Glomerular visceral epithelial cell (primary cell): ENCODE measurements at regions not wholly inside any gene's neighbourhood (a gene's known extent, or its start where the extent isn't known, plus 50 kb on each side); places are given as distances from the start of the nearest gene placed in this dataset.

Experiments
- DNase-seq: peaks from one replicate; pipeline ENCODE4 v3.0.0-alpha.2; 2016; ENCODE audit errors: extremely low spot score

DNA sequence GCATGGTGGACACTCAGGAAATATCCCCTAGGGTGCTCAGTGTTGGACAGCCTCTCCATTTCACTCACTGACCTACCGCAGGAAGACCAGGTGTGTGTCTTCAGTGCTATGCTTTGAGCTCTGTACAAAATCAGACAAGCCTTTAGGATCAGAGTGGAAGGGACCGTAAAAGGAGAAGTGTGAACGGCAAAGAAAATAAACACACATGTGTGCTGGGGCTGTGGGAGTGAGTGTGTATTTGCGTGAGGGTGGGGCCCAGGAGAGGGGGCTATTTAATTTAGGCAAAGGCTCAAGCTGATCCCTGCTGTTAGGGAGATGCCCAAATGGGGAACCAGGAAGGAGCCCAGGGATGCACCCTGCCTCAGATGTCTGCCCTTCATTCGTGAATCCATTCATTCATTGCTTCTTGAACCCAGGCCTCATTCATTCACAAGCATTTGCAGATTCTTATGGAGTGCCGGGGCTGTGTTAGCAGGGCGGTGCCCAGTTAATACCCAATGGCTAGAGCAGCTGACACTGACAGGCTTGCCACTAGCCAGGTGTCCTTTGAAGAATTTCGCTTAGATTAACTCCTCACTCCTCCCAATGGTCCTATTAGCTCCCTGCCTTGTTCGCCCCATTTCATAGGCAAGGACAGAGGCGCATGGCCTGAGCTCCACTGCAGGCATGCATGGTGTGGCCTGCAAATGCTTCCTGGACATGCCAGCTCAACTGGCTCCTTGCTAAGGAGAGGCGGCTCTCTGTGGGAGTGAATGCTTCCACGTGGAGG, 296.7 kb upstream of the FOXF1 start:
- DNase-seq, result no peak

DNA sequence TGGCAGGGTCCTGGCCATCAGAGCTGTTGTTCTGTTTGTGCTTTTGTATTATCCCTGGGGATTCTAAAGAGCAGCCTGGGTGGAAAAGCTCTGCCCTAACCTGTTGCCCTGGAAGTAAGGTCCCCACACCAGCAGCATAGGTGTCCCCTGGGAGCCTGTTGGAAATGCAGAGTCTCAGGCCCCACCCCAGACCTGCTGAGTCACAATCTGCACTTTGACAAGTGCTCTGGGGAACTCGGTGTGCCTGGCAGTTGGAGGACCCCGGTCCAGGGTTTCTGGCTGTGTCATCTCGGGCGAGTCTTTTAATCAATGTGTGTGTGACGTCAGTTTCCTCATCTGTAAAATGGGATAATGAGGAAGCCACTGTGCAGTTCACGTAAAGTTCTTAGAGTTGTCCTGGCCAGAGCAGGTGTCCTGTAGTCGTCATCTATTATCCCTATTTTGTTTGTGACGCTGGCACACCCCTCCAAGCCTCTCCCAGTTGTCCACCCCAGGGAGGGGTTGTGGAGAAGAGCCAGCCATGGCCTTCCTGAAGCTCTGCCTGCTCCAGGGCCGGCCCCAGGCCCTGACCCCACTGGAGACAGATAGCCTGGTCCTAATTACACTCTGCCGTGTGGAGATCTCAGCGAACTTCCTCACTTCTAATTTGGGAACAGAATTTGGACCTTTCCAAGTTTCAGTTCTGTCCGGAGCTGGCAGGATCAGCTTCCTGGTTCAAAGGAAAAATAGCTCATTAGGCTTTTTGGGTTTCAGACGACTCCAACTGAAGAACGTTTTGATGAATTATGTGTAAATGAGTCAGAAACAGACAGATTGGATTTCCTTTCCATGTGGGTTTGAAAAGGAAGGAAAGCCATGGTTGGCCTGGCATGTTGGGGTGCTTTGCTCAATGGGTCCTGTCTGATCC, 295.7 kb upstream of the FOXF1 start:
- no peak for DNase-seq

DNA sequence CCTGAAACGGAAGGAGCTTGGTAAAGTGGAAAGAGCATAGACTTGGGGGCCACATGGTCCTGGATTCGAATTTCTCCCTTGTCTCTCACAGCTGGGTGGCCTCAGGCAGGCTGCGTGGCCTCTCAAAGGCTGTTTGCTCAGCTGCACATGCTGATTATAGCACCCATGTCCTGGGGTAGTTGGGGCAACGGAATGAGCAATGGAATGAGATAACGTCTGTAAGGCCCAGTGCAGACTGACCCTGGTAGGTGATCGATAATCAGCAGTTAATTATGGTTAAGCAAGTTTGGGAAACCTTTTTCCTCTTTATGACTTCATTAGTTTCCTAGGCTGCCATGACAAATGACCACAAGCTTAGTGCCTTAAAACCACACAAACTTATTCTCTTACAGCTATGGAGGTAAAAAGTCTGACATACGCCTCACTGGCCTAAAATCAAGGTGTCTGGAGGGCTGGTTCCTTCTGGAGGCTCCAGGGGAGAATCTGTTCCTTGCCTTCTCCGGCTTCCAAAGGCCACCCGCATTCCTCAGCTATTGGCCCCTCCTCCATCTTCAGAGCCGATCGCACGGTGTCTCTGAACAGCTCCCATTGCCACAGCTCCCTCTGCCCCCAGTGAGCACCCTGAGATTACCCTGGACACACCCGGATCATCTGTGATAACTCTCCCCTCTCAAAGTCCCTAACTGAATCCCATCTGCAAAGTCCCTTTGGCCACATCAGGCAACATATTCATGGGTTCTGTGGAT, 294.9 kb upstream of the FOXF1 start:
- DNase-seq, result no peak

DNA sequence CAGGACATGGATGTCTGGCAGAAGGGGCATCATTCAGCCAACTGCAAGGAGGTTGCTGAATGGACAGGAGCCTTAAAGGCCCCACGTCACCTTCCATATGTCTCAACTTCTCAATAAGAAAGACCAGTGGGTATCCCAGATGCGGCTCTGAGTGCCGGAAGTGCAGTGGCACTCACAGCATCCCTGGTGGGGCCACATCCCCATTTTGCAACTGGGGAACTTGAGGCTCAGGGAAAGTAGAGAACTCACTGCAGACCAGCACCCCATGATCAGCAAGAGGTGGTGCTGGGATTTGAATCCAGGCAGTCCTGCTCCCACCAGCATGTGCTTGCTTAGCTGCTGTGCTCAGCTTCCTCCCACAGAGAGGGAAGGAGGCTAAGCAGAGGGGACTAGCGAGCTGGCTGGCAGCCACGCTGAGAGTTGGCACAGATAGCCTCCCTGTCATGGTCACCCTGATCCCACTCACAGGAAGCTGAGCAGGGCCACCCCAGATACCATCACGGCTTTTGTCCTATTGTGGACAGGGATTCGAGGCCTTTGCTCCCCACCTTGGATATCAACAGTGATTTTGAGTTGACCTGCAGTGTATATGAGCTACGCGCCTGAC, 294.2 kb upstream of the FOXF1 start:
- DNase-seq, result no peak

DNA sequence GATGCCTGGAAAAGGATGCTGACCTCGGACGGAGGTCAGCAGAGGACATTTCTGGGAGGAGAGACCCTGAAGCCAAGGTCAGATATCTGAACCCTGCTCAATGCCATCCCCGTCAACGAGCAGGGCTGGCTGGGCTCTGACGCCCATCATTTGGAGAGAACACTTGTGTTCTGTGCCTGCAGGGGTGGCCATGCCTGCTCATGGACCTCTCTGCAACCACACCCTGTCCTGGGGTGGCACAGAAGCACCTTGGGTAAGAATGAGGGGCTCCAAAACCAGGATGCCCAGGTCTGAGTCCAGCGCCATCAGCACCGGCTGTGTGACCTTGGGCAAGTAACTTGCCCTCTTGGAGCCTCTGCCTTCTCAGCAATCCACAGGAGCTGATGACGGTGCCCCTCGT, 293.7 kb upstream of the FOXF1 start:
- no peak for DNase-seq

DNA sequence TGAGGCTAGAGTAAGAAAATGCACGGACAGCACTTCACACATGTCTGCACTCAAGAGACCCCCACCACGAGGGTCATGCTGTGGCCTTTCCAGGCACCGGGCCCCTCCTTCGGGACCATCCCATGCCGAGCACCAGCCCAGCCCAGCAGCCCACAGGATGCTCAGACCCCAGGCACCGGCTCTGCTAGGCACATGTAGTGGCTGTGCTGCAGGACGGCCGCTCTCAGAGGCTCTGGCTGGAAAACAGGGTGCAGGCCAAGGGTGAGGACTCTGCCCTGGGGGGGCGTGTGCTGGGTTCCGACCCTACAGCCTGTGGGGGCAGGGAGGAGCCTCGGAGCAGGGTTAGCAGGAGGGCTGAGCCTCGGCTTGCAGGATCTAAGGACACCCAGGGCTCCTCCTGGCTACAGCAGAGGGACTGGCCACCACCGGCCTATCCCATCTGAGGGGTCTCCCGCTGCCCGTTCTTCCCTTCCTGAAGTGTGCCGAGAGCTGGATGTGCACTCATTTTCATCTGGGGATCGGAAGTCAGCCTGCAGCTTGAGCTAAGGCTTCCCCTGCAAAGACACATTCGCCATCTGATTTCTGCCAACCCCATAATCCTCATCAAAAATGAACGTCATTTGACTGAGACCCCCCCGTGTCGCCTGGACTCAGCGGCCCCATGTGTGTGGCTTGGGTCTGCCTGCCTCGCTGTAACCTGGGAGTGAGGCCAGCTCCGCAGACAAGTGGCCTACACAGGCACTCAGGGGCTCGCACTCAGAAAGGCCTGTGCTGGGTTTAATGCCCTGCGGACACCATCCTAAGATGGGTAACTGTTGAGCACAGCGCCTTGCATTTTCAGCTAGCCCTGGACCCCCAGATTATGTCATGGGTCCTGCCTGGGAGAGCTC, 293.1 kb upstream of the FOXF1 start:
- DNase-seq, result no peak

DNA sequence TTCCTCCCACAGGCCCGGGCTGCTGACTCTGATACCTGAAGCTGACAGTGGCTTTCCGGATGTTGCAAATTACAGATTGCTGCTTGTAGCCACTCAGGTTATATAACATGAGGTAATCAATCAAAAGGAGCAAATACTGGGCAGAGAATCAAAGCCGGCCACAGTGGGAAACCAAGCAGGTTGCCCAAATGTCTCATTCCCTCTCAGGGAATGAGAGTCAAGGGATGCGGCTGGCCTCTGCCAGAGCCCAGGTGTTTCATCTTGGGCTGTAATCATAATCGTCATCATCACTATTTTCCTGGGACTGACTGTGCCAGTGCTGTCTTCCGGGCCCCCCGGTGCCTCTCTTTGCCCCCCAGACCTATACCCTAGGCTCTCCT, 292.4 kb upstream of the FOXF1 start:
- no peak for DNase-seq

DNA sequence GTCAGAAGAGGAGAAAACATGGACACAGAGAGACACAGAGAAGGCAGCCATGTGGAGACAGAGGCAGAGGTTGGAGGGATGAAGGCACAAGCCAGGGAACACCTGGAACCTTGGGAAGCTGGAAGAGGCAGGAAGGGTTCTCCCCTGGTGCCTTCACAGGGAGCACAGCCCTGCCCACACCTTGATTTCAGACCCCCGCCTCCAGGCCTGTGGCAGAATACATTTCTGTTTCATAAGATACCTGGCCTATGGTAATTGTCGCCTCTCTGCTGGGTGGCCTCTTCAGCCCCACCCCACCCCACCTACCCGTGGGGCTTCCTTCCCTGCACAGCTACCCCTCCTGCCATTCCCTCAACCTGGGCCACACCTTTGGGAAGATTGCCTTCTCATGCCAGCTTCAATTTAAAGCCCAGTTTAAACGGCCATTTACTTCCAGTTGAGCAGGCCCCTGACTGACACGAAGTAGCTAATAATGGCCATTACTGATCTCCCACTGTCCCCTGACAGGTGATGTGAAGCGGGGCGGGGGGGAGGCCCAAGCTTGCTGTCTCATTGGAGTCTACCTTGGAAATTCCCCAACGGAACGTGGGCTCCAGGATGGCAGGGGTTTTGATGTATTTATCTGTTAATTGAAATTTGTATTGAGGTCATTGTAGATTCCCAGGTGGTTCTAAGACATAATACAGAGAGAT, 291.7 kb upstream of the FOXF1 start:
- no peak for DNase-seq

DNA sequence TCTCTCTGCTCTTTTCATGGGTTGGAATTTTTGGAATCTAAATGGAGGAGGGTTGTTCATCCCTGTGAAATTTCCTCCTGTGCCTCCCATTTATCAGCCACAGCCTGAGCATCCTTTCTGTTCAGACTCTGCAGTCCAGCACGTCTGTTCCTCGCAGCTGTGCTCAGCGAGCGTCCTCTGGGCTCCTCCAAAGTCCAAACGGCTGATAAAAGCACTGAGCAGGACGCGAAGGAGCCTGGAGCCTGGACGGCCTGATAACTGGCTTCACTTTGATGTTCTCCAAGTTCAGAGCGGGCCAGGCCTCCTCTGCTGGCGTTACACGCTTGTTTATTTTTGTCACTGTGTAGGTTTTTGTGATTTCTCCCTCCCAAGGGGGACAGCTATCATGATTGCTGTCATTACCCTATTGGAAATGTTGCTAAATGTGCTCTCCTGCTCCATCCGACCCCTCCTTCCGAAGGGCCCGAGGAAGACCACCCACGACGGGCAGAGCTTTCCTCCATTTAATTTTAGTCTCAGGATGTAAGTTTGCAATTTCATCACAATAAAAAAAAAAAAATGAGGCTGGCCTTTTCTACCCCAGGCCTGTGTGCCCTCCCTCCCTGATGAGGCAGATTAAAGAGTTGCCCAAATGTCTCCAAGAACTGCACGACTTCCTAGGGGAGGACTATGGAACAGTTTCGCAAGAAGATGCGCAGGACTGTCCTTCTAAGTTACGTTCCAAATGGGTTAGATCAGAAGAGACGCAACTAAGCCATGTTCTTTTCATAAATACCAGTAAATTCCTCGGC, 290.5 kb upstream of the FOXF1 start:
- DNase-seq, result no peak

DNA sequence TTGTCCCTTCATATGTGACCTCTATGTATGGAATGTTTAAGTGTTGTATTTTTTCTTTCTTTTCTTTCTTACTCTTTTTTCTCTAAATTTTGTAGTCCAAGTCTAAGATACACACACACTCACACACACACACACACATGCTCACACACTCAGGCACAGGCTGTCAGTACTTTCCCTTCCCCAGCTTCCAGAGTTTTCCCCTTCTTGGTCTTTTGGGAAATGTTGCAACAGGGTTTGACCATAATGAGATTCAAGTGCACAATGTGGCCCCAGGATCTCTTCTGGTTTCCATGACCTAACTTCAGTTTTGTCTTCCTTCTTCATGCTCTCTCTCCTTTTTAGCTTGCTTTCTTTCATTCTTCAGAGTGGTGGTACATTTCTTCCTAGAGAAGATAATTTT, 289.8 kb upstream of the FOXF1 start:
- no peak for DNase-seq

DNA sequence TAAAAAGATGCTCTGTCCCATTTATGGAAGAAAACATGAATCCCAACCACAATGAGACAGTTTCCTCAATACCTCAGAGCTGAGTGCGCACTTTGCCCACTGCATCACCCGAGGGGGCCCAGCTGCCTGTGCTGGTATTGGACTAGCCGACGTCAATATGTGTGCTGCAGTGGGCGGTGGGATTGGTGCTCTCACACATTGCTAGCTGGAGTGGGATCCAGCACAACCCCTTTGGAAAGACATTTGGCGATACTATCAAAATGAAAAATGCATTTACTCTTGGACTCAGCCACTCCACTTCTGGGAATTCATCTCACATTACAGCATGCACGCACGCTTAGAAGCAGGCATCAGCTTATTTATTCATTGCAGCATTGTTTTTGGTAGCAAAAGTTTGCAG, 289.2 kb upstream of the FOXF1 start:
- DNase-seq, result no peak

DNA sequence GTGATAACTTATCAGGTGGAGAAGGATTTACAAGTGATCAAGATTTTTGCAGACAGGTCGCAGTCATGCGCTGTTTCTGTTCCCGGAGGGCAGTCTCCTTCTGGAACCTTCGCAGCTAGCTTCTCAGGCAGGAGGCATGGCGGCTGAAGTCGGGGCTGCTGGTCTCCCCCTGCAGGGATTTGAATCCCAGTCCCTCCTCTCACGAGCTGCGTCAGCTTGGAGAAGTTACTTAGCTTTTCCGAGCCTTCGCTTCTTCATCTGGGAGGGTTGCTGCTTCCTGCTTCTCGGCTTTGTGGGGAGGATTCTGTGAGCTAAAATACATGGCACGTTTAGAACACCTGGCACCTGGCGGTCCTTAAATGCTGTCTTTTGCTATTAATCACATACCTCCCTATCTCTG, 287.8 kb upstream of the FOXF1 start:
- no peak for DNase-seq

DNA sequence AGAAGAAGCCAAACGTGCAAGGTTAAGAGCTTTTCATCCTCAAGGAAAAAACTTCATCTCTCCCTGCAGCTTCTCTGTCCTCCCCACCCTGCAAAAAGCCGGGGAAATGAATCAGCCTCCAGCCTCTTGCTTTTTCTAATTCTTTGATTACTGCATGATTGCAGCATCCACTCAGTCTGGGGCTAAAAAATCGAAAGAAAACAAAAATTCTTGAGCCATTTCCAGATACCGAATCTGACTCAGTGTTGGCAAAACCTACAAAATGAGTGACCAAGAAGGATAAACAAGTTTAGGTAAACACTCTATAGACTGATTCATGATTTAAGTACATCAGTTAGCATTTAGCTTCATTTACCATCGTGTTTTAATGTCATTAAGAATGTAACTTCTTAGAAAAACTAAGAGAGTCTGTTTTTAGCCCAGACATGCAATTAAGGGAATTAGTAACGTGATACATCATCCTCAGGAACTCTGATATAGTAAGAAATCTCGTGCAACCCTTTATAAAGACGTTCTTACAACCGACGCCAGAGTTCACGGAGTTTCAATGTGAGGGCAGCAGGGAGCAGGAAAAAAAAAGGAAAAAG, 287.3 kb upstream of the FOXF1 start:
- DNase-seq, result no peak

DNA sequence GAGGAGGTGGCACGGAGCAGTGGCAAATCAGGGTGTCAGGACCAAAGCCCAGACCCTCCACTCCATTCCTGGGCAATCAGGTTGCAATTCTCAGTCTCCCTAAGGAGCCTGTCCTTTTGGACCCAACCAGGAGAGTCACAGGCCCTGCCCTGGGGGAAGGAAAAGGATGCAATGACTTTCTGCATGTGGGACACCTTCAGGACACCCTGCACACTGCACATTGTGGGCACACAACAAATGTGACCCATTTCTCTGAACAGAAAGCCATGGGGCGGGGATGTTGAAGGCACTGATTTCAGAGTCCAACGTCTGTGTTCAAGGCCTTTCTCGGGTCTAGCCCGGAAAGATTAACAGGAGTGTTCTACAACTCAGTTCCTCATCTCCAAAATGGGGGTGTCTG, 286.2 kb upstream of the FOXF1 start:
- no peak for DNase-seq

DNA sequence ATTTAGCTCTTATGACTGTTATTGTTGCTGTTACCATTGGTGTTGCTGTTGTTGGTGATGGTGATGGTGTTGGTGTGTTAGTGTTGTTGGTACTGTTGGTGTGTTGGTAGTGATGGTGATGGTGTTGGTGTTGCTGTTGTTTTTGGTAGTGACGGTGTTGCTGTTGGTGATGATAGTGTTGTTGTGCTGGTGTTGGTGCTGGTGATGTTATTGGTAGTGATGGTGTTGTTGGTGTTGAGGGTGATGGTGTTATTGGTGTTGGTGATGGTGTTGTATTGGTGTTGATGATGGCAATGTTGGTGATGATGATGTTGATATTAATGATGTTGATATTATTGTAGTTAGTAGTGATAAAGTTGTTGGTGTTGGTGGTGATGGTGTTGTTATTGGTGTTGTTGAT, 285.7 kb upstream of the FOXF1 start:
- DNase-seq, result no peak

DNA sequence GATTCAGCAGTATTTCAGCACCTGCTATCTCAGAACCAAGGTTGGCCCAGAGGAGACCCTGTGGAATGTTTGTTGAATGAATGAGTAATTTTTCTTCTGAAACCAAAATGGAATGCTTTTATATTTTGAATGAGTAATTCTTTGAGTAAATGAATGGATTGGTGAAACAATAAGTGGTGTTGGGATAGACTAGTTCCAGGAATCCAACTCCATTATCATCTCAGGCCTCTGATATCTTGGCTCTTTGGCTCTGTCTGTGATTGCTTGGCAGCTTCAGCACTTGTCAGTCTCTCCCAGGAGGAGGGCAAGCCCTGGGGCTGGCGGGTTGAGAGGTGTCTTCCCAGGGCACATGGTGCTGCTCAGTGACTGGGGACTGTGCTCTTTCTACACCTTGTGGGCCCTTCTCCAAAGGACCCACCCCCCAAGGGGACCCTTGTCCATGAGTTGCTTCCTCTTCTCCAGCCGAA, 284.4 kb upstream of the FOXF1 start:
- no peak for DNase-seq

DNA sequence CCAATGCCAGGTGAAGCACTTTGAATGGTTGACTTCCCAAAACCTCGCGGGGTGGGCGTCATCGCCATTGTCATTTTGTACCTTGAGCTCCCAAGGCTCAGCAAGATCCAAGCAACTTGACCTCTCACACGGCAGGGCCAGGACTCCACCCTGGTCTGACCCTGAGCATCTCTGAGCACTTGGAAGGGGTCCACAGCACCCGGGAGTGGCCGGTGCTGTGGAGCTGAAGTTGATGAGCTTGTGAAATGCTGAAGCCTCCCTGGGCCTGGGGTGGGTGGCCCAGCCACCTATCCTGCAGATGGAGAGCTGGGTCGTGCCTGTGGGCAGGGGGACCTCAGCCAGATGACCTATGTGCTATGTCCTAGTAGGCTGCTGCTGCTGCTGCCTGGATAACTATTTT, 283.3 kb upstream of the FOXF1 start:
- DNase-seq, result no peak

DNA sequence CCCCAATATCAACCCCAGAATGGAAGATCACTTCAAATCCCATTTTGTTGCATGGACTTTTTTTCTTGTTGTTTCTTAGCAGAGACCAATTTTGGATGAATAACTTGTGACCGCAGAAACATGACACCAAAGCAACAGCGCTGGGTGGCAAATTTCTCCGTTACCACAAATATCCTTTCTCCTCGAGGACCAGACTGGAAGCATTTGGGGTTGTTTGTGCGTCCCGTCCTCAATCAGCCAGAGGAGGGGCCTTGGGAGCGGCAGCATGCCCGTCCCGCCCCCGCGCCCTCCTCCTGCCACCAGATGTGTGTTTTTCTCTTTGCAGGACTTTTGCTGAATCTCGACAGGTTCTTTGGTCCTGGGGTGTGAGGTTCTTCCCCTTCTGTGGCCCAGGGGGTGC, 282.5 kb upstream of the FOXF1 start:
- DNase-seq, result no peak

DNA sequence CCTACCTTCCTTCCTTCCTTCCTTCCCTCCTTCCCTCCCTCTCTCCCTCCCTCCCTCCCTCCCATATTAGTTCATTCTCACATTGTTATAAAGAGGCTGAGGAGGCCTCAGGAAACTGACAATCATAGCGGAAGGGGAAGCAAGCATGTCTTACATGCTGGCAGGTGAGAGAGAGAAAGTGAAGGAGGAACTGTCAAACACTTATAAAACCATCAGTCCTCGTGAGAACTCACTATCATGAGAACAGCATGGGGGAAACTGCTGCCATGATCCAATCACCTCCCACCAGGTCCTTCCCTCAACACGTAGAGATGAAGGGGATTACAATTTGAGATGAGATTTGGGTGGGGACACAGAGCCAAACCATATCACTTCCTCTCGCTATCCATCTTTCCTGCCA, 281.6 kb upstream of the FOXF1 start:
- DNase-seq, result no peak
